ENCODE measurements at regions not wholly inside any gene's neighbourhood (a gene's known extent, or its start where the extent isn't known, plus 50 kb on each side); places are given as distances from the start of the nearest gene placed in this dataset.

DNA sequence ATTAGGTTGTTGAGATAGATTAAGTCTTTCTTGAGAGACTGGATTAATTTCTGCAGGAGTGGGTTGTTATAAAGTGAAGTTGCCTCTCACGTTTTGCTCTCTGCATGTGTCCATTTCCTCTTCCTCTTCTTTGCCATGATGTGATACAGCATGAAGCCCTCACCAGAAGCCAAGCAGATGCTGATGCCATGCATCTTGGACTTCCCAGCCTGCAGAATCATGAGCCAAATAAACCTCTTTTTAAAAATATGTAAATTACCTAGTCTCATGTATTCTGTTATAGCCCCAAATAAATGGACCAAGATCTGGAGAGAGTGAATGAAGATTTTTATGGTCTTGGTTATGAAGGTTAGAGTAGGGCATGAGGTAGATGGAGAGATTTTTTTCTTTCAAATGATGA lies 111.6 kb upstream of the MAN1A1 start:
- H3K4me3 ChIP-seq (ENCODE audit: low read length), result no peak overlapping the region
- H3K9me3 ChIP-seq (ENCODE audit: low read length), result no peaks in the 10 kb centered on the region
- no peak overlapping the region for H2AFZ ChIP-seq (ENCODE audit: low read depth, low read length)
- no peaks in the 10 kb centered on the region for H3K9me2 ChIP-seq (ENCODE audit: insufficient read depth, low read length)
- H3K27me3 ChIP-seq (ENCODE audit: insufficient read depth, low read depth, low read length), result no peaks in the 10 kb centered on the region
- H3K79me2 ChIP-seq (replicated peaks; ENCODE audit: insufficient read depth, low read length), result no peaks in the 10 kb centered on the region
- H4K20me1 ChIP-seq (ENCODE audit: insufficient read depth), result no peaks in the 10 kb centered on the region
- TF ChIP-seq MXI1 (conservative IDR thresholded peaks at IDR 0.05; ENCODE audit: poor library complexity, severe bottlenecking) (no peak), SMC3 (conservative IDR thresholded peaks at IDR 0.05; ENCODE audit: poor library complexity) (no peak), TAF1 (IDR thresholded peaks at IDR 0.05; ENCODE audit: low read depth) (no peak), EZH2 (IDR thresholded peaks at IDR 0.05; ENCODE audit: borderline replicate concordance, insufficient read depth, low read length, poor library complexity, severe bottlenecking) (no peak), REST (IDR thresholded peaks at IDR 0.05; ENCODE audit: borderline replicate concordance) (no peak), RAD21 (conservative IDR thresholded peaks at IDR 0.05) (no peak), POLR2AphosphoS5 (IDR thresholded peaks at IDR 0.05) (no peak), EP300 (conservative IDR thresholded peaks at IDR 0.05; ENCODE audit: poor library complexity, severe bottlenecking) (no peak)
- TF ChIP-seq, protein P1, sequence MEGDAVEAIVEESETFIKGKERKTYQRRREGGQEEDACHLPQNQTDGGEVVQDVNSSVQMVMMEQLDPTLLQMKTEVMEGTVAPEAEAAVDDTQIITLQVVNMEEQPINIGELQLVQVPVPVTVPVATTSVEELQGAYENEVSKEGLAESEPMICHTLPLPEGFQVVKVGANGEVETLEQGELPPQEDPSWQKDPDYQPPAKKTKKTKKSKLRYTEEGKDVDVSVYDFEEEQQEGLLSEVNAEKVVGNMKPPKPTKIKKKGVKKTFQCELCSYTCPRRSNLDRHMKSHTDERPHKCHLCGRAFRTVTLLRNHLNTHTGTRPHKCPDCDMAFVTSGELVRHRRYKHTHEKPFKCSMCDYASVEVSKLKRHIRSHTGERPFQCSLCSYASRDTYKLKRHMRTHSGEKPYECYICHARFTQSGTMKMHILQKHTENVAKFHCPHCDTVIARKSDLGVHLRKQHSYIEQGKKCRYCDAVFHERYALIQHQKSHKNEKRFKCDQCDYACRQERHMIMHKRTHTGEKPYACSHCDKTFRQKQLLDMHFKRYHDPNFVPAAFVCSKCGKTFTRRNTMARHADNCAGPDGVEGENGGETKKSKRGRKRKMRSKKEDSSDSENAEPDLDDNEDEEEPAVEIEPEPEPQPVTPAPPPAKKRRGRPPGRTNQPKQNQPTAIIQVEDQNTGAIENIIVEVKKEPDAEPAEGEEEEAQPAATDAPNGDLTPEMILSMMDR (IDR thresholded peaks at IDR 0.05; ENCODE audit: poor library complexity, severe bottlenecking), result no peak
- H3K9ac ChIP-seq (ENCODE audit: low read length), result no peak overlapping the region
- H3K36me3 ChIP-seq (ENCODE audit: insufficient read depth, low read length), result no peaks in the 10 kb centered on the region
- no peak overlapping the region for H3K4me2 ChIP-seq (ENCODE audit: low read length)
- no peaks in the 10 kb centered on the region for H3F3A ChIP-seq (ENCODE audit: insufficient read depth, low read length, poor library complexity, severe bottlenecking)
- H3K27ac ChIP-seq (ENCODE audit: low read length), result no peak overlapping the region

GRCh38 chr6:119459207-119459974 lies 109.8 kb upstream of the MAN1A1 start:
- Histone ChIP-seq H3K9me2 (ENCODE audit: insufficient read depth, low read length) (no peaks in the 10 kb centered on the region), H3K27me3 (ENCODE audit: insufficient read depth, low read depth, low read length) (no peaks in the 10 kb centered on the region), H3K9me3 (ENCODE audit: low read length) (no peaks in the 10 kb centered on the region), H3K27ac (ENCODE audit: low read length) (no peak overlapping the region), H3K4me2 (ENCODE audit: low read length) (no peak overlapping the region), H3F3A (ENCODE audit: insufficient read depth, low read length, poor library complexity, severe bottlenecking) (no peaks in the 10 kb centered on the region), H3K36me3 (ENCODE audit: insufficient read depth, low read length) (no peaks in the 10 kb centered on the region), H3K4me3 (ENCODE audit: low read length) (no peak overlapping the region), H3K79me2 (replicated peaks; ENCODE audit: insufficient read depth, low read length) (no peaks in the 10 kb centered on the region), H4K20me1 (ENCODE audit: insufficient read depth) (no peaks in the 10 kb centered on the region), H2AFZ (ENCODE audit: low read depth, low read length) (no peak overlapping the region), H3K9ac (ENCODE audit: low read length) (no peak overlapping the region)
- TF ChIP-seq SMC3 (conservative IDR thresholded peaks at IDR 0.05; ENCODE audit: poor library complexity) (no peak), RAD21 (conservative IDR thresholded peaks at IDR 0.05) (no peak), REST (IDR thresholded peaks at IDR 0.05; ENCODE audit: borderline replicate concordance) (no peak), MXI1 (conservative IDR thresholded peaks at IDR 0.05; ENCODE audit: poor library complexity, severe bottlenecking) (no peak), EZH2 (IDR thresholded peaks at IDR 0.05; ENCODE audit: borderline replicate concordance, insufficient read depth, low read length, poor library complexity, severe bottlenecking) (no peak), EP300 (conservative IDR thresholded peaks at IDR 0.05; ENCODE audit: poor library complexity, severe bottlenecking) (no peak)
- TF ChIP-seq, protein P1 (IDR thresholded peaks at IDR 0.05; ENCODE audit: poor library complexity, severe bottlenecking), result no peak

Data from neural cell (in vitro differentiated cells).